GM06990 (cell line): ENCODE measurements at regions not wholly inside any gene's neighbourhood (a gene's known extent, or its start where the extent isn't known, plus 50 kb on each side); places are given as distances from the start of the nearest gene placed in this dataset.

ENCODE experiments used
- DNase-seq: peaks from one replicate; pipeline ENCODE4 v3.0.0-alpha.2; 2011; ENCODE audit not compliant: insufficient read length; ENCODE audit errors: extremely low read depth
- H3K27me3 ChIP-seq: replicated peaks from 2 replicates; pipeline ENCODE4 v1.6.0; 2011; ENCODE audit warnings: low read length; ENCODE audit not compliant: control insufficient read depth, insufficient read depth
- H3K36me3 ChIP-seq: 2 replicates; pipeline ENCODE4 v1.5.1; 2011; ENCODE audit warnings: low read length; ENCODE audit not compliant: control insufficient read depth, insufficient read depth
- H3K4me3 ChIP-seq: replicated peaks from 2 replicates; pipeline ENCODE4 v1.5.1; 2011; ENCODE audit warnings: low read depth, mild to moderate bottlenecking, control low read depth, low read length
- TF ChIP-seq, protein P1 (sequence below): IDR thresholded peaks from 2 replicates; pipeline ENCODE4 v1.5.1; 2011; ENCODE audit warnings: low read length, control low read depth, mild to moderate bottlenecking, inconsistent platforms; ENCODE audit not compliant: insufficient read depth, poor library complexity, severe bottlenecking

- DNase-seq: no peak
Measured at GRCh38 chr2:234714711-234715110, 217.8 kb upstream of the ARL4C start.

DNA sequence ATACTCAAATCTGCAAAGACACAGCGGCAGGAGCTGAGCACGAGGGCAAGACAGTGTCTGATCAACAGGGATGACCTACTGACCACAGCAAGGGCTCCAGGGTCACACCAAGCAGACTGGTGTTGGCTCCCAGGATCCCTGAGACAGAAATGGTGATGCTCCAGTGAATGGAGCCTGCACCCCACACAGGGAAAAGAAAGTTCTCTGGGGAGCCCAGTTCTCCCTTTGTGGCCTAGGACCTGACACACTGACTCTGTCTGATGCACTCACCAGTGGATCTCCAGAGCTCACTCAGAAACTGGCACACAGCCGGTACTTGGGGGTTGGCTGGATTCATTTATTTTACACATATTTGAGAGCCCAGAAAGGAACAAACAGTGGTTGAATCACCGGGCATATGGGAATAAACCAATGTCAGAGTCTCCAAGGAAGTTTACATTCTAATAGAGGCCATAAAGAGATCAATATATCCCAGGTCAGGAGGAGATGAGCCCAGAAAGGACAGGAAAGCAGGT is 215.6 kb upstream of the ARL4C start:
- no peak for DNase-seq
- no peak overlapping the region for H3K4me3 ChIP-seq
- H3K27me3 ChIP-seq: no peaks in the 10 kb centered on the region
- TF ChIP-seq, protein P1, sequence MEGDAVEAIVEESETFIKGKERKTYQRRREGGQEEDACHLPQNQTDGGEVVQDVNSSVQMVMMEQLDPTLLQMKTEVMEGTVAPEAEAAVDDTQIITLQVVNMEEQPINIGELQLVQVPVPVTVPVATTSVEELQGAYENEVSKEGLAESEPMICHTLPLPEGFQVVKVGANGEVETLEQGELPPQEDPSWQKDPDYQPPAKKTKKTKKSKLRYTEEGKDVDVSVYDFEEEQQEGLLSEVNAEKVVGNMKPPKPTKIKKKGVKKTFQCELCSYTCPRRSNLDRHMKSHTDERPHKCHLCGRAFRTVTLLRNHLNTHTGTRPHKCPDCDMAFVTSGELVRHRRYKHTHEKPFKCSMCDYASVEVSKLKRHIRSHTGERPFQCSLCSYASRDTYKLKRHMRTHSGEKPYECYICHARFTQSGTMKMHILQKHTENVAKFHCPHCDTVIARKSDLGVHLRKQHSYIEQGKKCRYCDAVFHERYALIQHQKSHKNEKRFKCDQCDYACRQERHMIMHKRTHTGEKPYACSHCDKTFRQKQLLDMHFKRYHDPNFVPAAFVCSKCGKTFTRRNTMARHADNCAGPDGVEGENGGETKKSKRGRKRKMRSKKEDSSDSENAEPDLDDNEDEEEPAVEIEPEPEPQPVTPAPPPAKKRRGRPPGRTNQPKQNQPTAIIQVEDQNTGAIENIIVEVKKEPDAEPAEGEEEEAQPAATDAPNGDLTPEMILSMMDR: no peak
- H3K36me3 ChIP-seq: no peaks in the 10 kb centered on the region

More at GRCh38 chr2:234714711-234715110, 217.8 kb upstream of the ARL4C start:
- TF ChIP-seq, protein P1: no peak
- Histone ChIP-seq H3K4me3 (no peak overlapping the region), H3K27me3 (no peaks in the 10 kb centered on the region; the same call in 1 of the 2 replicates), H3K36me3 (no peaks in the 10 kb centered on the region)

DNA sequence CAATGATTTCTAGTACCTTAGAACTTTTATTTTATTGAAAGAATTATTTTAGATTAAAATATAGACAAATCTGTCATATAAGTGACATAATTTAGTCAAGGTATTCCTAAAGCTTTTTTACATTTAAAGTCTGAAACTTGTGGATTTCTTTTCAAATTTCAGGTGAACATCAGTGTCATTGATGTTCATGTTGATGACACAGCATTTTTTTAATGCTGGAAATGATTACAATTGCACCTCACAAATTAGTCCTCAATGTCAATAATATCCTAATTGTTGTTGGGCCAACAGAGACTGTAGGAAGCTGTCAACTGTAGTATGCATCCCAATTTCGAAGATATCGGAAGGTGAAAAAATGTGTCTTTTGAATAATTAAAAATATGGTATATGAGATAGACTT is 214.4 kb upstream of the ARL4C start:
- no peak overlapping the region for H3K4me3 ChIP-seq
- DNase-seq: no peak
- no peaks in the 10 kb centered on the region for H3K27me3 ChIP-seq
- no peaks in the 10 kb centered on the region for H3K36me3 ChIP-seq
- TF ChIP-seq, protein P1: no peak

DNA sequence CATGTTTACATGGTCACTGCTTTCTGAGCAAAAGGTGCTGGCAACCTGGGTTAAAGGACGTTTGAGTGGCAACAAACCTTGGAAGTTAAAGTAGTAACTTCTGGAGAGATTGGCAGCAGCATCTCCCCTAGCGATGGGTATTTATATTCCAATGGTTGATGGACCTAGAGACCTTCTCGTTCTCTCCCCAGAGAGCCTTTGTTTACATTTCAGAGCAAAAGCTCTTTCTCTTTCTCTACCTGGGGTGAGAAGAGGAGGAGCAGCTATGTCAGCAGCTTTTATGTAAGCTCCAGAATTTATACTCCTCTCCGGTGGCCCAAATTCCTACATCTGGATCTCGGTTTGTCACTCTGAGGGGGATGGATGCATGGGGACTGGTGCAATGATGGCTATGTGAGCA is 213.7 kb upstream of the ARL4C start:
- no peaks in the 10 kb centered on the region for H3K27me3 ChIP-seq
- no peak for DNase-seq
- no peak overlapping the region for H3K4me3 ChIP-seq
- H3K36me3 ChIP-seq: no peaks in the 10 kb centered on the region
- TF ChIP-seq, protein P1: no peak

DNA sequence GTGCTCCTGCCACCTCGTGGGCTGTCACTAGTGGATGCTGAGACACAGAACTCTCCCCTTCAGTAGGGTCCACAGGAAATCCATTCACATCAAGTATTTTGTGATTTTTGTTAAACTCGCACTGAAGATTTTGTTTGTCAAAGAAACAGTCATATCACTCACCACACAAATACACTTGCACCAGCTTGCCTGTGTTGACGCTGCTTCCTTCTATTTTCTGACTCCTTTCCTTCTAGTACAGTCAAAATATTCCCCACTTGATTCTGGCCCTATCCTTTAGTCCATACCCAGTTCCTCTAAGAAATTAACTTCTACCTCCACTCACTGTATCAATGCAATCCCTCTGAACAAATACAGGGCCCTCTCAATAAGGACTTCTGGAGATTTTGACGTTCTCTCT is 213.2 kb upstream of the ARL4C start:
- TF ChIP-seq, protein P1: no peak
- H3K4me3 ChIP-seq: no peak overlapping the region
- H3K27me3 ChIP-seq: no peaks in the 10 kb centered on the region
- no peaks in the 10 kb centered on the region for H3K36me3 ChIP-seq
- no peak for DNase-seq

- Histone ChIP-seq H3K27me3 (no peaks in the 10 kb centered on the region), H3K4me3 (no peak overlapping the region), H3K36me3 (no peaks in the 10 kb centered on the region)
- TF ChIP-seq, protein P1: no peak
- no peak for DNase-seq
Measured at GRCh38 chr2:234708717-234709116, 211.8 kb upstream of the ARL4C start.
